ENCODE measurements at regions not wholly inside any gene's neighbourhood (a gene's known extent, or its start where the extent isn't known, plus 50 kb on each side); places are given as distances from the start of the nearest gene placed in this dataset.

DNA sequence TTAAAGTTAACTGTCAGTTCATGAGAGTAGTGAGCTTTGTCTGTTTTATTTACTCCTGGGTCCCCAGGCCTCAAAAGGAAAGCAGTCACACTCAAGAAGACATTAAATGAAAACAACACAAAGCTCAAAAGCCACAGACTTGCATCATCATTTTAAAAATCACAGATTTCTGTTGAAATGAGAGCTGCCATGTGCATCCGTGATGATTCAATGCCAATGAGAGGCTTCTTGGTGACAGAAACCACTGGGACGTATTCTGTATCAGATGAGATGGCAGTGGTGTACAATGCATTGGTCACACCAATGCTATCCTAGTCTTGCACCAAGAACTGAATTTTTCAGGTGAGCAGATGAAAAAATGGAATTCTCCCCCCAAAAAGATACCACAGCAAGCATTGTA lies 204.8 kb downstream of the ANAPC1 start:
- no peak for DNase-seq

DNA sequence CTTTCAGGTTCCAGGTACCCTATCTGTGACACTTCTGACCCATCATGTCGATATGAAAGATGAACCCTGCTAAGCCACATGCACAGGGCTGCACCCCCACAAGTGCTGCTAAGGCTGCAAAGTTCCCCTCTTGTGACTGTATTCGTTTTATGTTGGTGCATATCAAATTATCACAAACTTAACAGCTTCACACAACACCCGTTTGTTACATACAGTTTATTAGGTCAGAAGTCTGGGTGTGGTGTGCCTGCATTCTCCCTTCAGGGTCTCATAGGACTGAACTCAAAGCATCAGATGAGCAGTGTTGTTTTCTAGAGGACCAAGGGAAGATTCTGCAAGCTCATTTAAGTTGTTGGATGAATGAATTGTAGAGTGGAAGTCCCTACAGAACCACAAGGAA lies 199.4 kb downstream of the ANAPC1 start:
- no peak for DNase-seq

DNA sequence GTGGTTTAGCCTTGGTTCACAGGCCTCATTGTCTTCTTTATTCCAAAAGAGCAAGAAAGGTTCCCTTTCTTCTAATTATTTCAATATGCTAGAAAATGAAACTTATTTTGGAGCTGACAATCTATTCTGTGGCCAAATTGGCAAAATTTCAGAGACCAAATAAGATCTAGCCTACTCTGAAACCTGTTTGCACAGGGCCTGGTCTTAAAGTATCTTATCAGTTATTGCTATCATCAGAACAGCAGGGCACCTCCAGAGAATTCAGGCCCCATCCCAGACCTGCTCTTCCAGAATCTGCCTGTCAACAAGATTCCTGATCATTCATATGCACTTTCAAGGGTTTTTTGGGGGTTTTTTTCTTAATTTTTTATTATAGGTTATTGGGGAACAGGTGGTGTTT lies 198.7 kb downstream of the ANAPC1 start:
- peak in 1 of 2 experiments; percentile 16 for DNase-seq

DNA sequence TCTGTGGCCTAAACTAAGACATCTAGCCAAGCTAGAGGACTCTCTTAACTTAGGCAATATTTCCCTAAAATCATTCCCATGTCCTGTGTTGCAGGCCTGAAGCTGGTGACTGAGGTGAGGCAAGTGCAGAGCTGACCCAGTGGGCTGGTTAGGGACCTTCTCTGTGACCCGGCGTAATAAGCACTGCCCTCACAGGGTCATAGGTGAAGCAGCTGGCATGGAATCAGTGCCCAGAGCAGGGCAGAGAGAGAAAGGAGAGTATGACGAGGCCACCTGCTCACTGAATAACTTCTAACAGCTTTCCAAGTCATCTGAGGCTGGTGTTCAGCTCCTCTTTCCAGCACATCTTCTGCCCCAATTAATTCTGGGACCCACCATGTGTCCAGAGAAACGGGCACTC lies 197.0 kb downstream of the ANAPC1 start:
- DNase-seq, result no peak

DNA sequence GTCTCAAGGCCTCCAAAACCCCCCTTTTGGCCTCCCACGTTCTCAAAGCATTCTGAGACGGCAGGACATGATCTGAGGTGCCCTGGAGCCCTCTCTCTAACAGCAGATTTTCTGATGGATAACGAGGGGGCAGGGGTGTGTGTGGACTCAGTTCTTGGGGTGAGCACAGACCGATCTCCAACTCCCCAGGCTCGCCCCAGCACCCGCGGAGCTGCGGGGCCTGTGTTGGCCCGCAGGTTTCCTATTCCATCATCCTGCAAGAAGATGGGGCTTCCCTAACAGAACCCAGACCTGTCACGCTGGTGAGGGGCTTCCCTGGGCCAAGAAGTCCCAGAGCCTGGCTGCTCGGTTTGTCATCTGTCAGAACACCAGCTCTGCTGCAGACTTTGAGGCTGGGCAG lies 196.1 kb downstream of the ANAPC1 start:
- DNase-seq, result no peak

DNA sequence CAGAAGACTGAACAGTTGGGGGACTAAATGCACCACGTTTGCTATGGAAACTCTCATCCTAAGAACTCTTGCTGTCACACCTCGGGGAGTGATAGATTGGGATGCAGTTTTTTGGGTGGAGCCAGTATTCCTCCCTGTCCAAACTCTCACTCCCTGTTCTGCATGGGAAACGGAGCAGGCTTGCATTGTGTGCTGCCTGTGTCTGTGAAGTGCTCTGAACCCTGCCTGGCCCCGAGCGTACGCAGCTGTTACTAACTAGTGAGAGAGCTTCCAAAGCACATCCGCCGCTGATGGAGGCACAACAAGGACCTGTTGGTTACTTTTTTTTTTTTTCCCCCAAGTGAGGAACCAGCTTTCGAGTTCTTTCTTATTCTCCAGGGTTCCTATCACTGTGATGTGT lies 195.5 kb downstream of the ANAPC1 start:
- DNase-seq, result no peak

DNA sequence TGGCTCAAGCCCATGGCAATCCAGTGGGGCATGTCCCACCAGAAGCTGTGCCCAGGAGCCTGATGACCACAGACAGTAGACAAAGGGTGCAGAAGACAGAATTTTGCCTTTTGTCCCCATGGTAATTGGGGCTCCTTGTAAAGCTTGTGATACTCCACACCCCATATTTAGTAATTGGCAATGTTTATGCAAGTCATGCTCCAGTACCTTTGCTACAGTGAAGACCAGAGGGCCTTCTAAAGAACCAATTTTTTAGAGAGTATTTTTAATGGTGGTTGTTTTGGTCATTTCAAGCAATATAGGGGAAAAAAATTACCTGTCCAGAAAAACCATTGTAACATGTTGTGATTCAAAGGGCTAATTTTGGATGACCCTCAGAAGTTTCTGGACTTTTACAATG lies 194.8 kb downstream of the ANAPC1 start:
- no peak for DNase-seq

DNA sequence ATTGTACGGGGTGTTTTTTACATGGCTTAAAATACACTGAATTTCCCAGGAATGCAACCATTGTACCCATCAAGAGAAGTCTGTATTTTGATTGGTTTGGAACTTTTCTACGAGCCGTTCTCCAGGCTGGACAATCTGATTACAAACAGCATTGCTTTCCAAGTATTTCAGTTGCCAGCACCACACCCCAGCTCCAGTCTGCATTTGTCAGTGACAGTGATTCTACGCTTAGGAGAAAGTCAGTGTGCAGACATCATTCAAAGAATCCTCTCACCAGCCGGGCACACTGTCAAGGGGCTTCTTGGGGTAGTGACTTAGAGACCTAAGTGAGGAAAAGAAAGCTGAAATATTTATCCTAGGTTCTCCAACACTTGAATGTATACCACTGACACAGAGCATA lies 194.1 kb downstream of the ANAPC1 start:
- no peak for DNase-seq

DNA sequence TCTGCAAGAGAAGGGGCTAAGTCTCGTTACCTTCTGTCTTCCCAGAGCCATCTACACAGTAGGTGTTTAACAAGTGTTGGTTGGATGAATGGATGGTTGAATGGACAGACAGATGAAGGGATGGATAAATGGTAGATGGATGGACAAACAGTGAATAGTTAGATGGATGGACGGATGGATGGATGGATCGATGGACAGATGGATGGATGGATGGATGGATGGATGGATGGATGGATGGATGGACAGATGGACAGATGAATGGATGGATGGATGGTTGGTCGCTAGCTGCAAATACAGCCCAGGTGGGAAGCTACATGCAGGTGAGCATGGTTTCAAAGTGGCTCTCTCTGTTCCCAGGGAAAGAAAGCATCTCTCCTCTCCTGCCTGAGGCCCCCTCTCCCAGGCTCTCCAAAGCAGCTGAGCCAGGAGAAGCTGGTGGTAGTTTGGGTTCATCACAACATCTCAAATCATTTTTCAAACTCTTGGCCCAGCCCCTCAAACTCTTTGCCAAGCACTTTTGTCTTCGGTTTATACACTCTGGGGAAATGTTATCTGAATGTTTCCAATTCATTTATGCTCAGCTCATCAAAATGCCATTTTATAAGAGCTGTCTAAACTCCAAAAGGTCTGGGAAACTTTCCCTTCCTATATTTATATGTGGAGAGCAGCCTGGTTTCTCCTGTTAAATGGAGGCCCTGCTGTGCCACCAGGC lies 192.7 kb downstream of the ANAPC1 start:
- DNase-seq, result peak; percentile 32 to 71

DNA sequence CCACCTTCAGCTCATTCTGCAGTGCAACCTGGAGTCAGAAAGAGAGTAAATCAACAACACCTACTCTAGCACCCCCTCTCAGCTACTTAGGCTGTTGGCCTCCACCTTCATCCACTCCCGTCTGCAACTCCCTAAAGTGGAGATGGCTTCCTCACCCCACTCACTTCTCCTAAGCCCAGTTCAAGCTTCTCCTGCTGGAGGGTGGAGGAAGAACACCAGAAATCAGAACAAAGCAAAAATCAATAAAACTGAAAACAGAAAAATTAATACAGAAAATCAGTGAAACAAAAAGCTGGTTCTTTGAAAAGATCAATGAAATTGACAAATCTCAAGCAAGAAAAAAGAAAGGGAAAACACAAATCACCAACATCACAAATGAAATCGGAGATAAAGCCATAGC lies 191.7 kb downstream of the ANAPC1 start:
- DNase-seq, result no peak

DNA sequence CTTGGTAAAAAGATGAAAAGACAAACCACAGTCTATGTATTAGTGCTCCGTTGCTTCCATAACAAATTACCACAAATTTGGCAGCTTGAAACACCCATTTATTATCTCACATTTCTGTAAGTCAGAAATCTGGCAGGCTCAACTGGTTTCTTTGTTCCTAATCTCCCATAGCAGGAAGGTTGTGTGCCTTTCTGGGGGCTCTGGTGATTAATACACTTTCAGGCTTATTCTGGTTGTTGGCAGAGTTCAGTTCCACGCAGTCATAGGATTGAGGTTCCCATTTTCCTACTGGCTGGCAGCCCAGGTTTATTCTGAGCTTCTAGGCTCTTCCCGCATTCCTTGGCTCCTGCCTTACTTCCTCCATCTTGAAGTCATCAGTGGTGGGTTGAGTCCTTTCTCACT lies 189.3 kb downstream of the ANAPC1 start:
- DNase-seq, result peak; percentile 87 to 96

DNA sequence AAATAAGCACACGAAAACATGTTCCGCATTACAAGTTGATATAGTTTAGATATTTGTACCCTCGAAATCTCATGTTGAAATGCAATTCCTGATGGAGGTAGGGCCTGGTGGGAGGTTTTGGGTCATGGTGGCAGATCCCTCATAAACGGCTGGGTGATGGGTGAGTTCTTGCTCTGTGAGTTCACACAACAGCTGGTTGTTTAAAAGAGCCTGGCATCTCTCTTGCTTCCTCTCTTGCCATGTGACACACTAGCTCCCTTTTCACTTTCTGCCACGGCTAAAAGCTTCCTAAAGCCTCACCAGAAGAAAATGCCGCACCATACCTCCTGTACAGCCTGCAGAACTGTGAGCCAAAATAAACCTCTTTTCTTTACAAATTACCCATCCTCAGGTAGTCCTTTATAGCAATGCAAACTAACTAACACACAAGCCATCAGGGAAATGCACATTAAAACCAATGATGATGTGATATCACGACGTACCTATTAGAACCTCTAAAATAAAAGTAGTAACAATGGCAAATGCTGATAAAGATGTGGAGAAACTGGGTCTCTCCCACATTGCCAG lies 188.5 kb downstream of the ANAPC1 start:
- DNase-seq, result no peak

DNA sequence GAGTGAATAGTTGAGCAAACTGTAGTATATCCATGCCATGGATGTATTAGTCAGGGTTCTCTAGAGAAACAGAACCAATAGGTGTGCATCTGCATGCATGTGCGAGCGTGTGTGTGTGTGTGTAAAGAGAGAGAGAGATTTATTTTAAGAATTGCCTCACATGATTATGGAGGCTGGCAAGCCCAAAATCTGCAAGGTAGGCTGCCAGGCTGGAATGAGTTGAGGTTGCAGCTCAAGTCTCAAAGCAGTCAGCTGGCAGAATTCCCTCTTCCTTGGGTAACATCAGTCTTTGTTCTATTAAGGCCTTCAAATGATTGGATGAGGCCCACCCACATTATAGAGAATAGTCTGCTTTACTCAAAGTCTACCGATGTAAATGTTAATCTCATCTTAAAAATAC lies 187.8 kb downstream of the ANAPC1 start:
- DNase-seq, result no peak

DNA sequence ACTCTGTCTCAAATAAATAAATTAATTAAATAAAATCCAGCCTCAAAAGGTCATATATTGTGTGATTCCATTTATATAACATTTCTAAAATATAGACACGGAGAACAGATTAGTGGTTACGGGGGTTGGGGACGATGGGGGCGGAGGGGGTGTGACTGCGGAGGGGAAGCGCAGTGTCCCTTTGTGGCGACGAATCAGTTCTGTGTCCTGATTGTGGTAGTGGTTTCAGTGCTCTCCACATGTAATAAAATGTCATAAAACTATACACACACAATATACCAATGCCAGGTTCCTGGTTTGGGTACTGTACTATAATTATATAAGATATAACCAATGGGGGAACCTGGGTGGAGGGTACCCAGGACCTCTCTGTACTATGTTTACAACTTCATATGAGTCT lies 186.4 kb downstream of the ANAPC1 start:
- no peak for DNase-seq

DNA sequence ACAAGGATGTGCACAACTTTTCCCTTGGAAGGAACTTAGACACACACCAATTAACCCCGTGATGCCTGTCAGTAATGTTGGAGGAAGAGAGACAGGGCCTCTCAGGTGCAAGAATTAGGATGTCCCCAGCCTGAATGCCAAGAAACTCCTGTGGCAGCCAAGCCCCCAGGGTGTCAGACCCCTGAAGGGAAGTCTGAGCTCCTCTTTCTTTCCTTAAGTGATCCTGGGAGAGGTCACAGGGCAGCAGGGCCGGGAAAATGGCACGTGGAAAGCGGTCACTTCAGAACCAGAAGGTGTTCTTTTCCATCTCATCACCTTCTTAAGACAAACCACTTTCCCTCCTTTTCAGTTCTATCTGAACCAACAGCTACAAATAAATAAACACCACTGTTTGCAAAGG lies 185.9 kb downstream of the ANAPC1 start:
- DNase-seq, result no peak

DNA sequence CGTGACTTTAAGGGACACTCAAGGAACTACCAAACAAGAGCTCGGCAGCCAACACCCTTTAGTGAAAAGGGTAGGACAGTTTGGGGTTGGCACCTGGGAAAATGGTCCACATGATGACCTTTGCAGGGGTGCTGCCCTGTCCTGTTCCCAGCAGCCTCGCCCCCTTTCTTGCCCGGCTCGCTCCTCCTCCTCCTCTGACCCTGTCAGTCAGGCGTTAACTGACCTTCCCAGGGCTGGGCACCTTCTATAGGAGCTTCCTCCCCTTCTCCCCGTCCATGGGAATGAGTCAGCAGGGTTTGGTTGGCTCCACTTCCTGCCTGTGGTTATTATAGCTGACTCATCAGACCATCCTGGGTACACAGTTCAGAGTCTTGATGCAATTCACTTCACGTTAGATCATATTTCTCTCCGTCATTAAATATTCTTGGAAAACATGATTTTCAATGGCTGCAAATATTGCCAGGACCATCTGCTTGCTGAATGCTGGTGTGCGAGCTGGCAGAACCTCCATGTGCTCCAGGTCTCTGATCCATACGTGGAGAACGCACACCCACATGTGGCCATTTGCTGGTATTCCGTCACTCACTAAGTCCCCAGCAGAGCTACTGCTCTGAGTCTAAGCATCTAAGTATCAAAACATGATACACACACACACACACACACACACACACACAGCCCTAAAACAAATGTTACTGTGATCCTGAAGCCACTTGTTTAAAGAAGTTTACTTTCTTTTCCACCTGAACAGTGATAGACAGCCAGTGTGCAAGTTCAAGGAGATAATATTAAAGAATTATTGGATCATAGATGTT lies 185.0 kb downstream of the ANAPC1 start:
- DNase-seq, result peak; percentile 85 to 95

DNA sequence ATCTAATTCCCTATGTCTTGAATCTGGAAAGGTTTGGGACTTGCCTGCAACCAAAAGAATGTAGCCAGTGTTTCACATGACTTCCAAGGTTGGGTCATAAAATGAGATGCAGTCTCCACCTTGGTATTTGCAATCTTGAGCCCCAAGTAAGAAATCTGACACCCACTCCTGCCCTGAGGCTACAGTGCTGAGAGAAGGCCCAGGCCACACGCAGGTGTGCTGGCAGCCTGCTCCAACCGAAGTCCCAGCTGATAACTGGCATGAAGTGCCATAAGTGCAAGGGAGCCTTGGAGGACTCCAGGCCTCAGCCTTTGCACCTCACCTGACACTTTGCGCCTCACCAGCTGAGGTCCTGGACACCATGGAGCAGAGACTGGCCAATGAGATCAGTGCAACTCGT lies 182.7 kb downstream of the ANAPC1 start:
- DNase-seq, result no peak

DNA sequence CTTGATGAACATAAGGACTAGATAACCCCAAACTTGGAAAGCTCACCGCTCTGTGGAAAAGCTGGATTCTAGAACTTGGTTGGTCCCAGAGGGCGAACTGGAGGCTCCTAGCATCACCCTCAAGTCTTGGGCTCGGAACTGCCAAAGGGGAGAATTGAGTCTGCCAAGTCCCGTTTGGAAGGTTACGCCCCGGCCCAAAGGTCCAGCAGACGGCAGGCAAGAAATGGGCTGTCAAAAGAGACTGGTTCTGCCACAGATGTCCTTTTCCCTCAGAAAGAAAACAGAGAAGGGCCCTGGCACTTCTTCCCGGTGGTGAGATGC lies 182.2 kb downstream of the ANAPC1 start:
- DNase-seq, result no peak

DNA sequence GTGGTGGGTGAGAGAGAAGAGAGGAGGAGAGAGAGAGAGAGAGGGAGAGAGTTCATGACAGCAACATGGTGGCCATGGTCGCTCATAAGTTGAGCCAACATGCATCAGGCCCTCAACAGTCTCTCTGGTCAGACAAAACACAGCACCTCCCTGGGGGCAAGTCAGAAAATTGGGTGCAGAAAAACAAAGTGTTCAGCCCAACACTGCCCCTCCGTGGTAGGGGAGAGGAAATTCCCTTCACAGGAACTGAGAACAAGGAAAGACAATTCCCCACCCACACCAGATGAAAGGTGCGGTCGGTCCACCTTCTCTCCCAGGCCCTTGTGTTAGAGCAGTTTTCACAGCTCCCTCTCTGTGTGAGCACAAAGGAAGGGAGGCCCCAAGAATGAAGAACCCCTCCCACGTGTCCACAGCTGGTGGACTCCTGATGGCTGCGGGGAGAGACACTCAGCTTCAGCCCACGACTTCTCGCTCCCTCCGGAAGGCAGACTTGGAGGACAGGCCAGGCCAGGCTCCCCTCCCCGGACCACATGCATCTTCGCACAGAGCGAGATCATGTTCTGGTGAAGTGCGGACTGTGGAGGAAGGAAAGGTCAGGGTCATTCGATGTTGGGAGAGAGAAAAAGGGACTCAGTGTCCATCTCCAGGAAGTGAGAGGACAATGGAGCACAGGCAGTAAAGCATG lies 181.7 kb downstream of the ANAPC1 start:
- DNase-seq, result peak in 1 of 2 experiments; percentile 30

DNA sequence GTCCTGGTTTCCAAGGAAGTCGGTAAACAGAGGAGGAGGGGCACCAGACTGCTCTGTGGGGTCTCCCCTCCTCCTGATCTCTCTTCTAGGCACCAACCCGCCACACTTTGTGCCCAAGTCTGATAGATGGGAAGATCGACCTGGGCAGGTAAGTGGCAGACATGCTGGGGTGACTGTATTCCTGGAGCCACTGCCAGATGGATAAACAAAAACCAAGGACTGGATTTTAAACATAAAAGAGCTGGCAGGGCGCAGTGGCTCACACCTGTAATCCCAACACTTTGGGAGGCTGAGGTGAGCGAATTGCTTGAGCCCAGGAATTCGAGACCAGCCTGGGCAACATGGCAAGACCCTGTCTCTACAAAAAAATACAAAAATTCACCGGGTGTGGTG lies 181.2 kb downstream of the ANAPC1 start:
- DNase-seq, result no peak

DNA sequence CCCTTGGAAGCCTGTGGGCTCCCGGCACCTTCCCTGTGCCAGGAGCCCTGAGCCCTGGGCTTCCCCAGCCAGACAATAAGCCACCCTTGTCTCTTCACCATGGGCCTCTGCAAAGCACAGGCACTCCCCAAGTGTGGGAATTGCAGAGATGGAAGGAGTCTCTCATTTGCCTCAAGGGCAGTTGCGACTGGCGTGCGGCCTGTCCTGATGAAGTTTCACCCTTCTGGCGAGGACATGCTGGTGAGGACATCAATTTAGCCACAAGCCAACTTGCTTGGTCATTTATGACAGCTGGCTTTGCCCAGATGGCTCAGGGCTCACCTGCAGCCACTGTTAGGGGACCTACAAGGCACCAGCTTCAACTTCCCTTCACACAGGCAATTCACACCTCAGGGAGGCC lies 180.2 kb downstream of the ANAPC1 start:
- DNase-seq, result no peak

DNA sequence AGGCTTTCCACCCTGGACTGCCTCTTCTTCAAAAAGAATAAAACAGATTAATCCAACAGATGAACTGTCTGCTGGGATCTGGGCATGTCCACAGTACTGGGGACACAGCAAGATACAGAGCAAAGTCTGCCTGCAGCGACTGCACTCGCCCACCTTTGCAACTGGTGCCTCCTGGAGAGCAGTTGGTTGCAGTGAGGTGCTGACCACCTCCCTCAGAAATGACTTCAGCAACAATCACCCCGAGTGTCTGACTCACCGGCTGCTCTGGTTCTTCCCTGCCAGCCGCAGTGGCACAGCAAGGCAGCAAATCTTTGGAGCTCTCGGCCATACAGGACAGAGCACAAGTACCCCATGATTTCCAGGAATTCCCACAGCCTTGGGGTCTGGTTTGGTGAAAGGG lies 179.7 kb downstream of the ANAPC1 start:
- no peak for DNase-seq

DNA sequence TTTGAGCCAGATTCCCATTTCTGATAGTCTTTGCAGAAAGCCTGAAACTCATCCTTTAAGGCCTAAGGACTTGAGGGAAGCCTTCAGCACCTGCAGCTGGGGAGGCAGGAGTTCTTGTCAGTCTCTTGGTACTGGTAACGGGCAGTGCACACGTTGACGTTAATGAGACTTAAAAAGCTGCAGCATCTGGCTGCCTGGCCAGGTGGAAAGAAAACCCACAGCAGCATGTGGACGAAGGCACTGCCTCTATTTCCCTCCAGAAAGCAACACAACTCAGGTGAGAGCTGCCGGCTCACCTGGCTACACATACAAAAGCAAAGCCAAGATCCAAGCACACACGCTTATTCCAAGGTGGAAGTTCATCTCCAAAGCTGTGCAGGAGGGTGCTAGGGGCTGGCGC lies 178.8 kb downstream of the ANAPC1 start:
- DNase-seq, result no peak

Measured in NCI-H446 (cell line).